Activated CD8-positive, alpha-beta memory T cell treated with anti-CD3 and anti-CD28 coated beads for 1 hour (primary cell): ENCODE measurements at regions not wholly inside any gene's neighbourhood (a gene's known extent, or its start where the extent isn't known, plus 50 kb on each side); places are given as distances from the start of the nearest gene placed in this dataset.
A peak's percentile ranks its signal among the peaks of the same experiment; 100 is the strongest.

ENCODE experiments used
- DNase-seq, 2 donors: peaks; one replicate each; pipeline ENCODE4 v3.0.0-alpha.2; 2020; ENCODE audit warnings: low read depth in 1 of 2; ENCODE audit errors: extremely low read depth in 1 of 2

DNA sequence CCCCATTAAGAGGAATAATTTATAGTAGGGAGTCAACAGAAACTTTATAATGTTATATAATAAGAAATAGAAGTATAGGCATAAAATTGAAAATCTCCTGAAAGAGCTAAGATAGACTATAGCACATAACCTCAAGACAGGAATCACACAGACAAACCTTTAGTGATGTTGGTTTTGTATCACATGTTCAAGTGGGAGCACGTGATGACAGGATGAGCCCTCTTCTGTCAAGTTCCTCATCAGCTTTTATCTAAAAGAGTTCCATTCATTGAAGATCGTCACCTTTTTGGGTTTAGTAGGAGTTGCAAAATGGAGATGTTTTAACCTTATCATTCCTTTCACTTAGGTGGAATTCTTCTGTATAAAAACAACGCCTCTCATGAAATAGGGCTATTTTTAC is 127.0 kb downstream of the MCHR2 start:
- DNase-seq = no peak

DNA sequence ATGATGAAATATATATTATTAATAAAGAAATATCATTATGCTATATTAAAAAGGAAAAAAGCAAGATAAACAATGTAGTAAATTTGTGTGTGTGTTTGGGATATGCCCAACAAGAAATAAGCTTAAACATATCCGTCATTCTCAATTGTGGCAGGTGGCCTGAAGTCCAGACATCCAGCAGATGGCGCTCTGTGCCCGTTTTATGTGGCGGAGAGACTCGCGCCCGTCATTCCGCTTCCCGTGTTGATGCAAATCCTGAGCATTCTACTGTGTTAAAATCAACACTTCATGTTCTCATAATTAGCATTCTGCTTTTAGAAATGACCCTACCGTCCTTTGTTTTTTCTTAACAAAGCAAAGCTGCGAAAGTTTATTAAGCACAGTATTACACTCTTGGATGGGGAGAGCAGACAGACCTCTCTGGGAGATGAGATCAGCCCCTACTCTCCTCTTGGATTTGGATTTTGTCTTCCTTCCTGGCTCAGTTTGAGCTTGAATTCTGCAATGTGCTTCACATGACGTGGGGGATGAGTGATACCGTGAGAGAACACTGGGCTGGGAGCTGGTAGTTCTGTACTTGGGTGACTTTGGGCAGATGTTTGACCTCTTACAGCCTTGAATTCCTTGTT is 125.8 kb downstream of the MCHR2 start:
- peak; percentile 14 to 60 for DNase-seq
